Common myeloid progenitor, CD34-positive (primary cell): ENCODE measurements at regions not wholly inside any gene's neighbourhood (a gene's known extent, or its start where the extent isn't known, plus 50 kb on each side); places are given as distances from the start of the nearest gene placed in this dataset.

Experiments
- CTCF ChIA-PET: fragments of 350-600 bp; sonication (Branson Sonifier 250); formaldehyde crosslinking; loops from one replicate; lab custom pipeline; 2021; ENCODE audit warnings: antibody characterized with exemption; lab: Charles Lee
- POLR2A ChIA-PET: fragments of 350-600 bp; sonication (Branson Sonifier 250); formaldehyde crosslinking; loops from one replicate; lab custom pipeline; 2021; ENCODE audit warnings: antibody characterized with exemption; lab: Charles Lee
- DNase-seq, 3 donors: peaks; one replicate each; pipeline versions ENCODE4 v3.0.0 to v3.0.0-alpha.2; 2013
- H3K27ac ChIP-seq, 2 experiments: 1 replicate in 1 of 2; 2 replicates in 1 of 2; pipeline ENCODE4 v1.7.0; 2013; ENCODE audit warnings: inconsistent platforms in 2 of 2, low read length in 2 of 2, mild to moderate bottlenecking in 2 of 2, low read depth in 1 of 2, moderate library complexity in 1 of 2; ENCODE audit not compliant: severe bottlenecking in 2 of 2, insufficient read depth in 1 of 2, poor library complexity in 1 of 2
- H3K27me3 ChIP-seq, 5 experiments: replicated peaks in 2 of 5; 1 replicate in 3 of 5; 2 replicates in 2 of 5; pipeline versions ENCODE4 v1.6.1 to v1.7.0; 2013; ENCODE audit warnings: low read length in 4 of 5, mild to moderate bottlenecking in 2 of 5, moderate library complexity in 2 of 5, inconsistent platforms in 1 of 5; ENCODE audit not compliant: insufficient read depth in 5 of 5, control insufficient read depth in 4 of 5
- H3K36me3 ChIP-seq, 4 experiments: 1 replicate in 2 of 4; 2 replicates in 2 of 4; pipeline versions ENCODE4 v1.6.1 to v1.7.0; 2013; ENCODE audit warnings: low read length in 3 of 4, control low read depth in 1 of 4, mild to moderate bottlenecking in 1 of 4; ENCODE audit not compliant: control insufficient read depth in 4 of 4, insufficient read depth in 4 of 4
- H3K4me1 ChIP-seq, 4 experiments: 1 replicate in 3 of 4; 2 replicates in 1 of 4; pipeline versions ENCODE4 v1.6.1 to v1.7.1; 2013; ENCODE audit warnings: low read length in 3 of 4, mild to moderate bottlenecking in 3 of 4, control low read depth in 1 of 4, inconsistent platforms in 1 of 4, moderate library complexity in 1 of 4; ENCODE audit not compliant: control insufficient read depth in 4 of 4, insufficient read depth in 4 of 4; ENCODE audit errors: control extremely low read depth in 1 of 4
- H3K4me3 ChIP-seq, 7 experiments: 1 replicate in 4 of 7; 2 replicates in 3 of 7; pipeline versions ENCODE4 v1.5.1 to v1.7.0; 2013; ENCODE audit warnings: mild to moderate bottlenecking in 7 of 7, low read length in 6 of 7, moderate library complexity in 6 of 7, inconsistent platforms in 2 of 7, low read depth in 2 of 7, control low read depth in 1 of 7; ENCODE audit not compliant: insufficient read depth in 4 of 7, control insufficient read depth in 1 of 7; ENCODE audit errors: extremely low read depth in 1 of 7
- H3K9me3 ChIP-seq, 5 experiments: 1 replicate in 4 of 5; 2 replicates in 1 of 5; pipeline versions ENCODE4 v1.6.1 to v1.7.1; 2013; ENCODE audit warnings: low read length in 4 of 5, mild to moderate bottlenecking in 2 of 5, inconsistent platforms in 1 of 5, low read depth in 1 of 5, moderate library complexity in 1 of 5; ENCODE audit not compliant: control insufficient read depth in 4 of 5, insufficient read depth in 2 of 5; ENCODE audit errors: control extremely low read depth in 1 of 5
- WGBS: methylation state at CpG from one replicate; pipeline ENCODE4 v1.1.5; 2013; ENCODE audit not compliant: insufficient coverage; 5-methylcytosine and 5-hydroxymethylcytosine counted together

DNA sequence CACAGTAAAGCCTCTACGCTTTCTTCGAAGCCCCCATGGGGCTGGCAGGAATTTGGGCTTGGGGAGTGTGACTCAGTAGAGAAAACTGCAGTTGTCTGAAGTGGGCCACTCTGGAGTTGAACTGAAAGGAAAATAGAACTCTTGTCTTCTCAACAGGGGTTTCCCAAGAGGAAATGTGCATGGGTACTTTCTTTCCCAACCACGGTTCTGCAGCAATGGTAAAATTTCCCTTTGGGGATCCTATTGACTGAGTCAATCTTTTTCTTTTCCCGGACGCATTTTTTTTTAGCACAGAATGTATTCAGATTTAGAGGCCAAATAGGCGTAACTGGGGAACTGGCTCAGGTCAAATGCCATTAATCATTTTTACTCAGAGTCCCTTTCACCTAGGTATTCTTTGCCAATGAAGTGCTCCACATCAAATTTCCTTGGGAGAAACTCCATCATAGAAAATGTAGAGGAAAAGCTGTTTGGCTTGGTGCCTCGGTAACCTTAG is 269.3 kb downstream of the STIM2 start:
- no peaks in the 10 kb centered on the region for H3K4me1 ChIP-seq
- H3K36me3 ChIP-seq = no peaks in the 10 kb centered on the region
- no peak for DNase-seq
- ChIA-PET CTCF (no interaction called here), POLR2A (interaction anchor here (0.6 kb wide), 1 partner anchor 149 kb away, joined by 3 read pairs; no protein-coding TSS in a partner anchor)
- WGBS = 79% methylated on average over 5 of the region's 7 CpGs
- no peak overlapping the region for H3K4me3 ChIP-seq
- H3K27ac ChIP-seq = no peak overlapping the region
- peaks cover 0 to 6% (median 0%) of the 10 kb centered on the region in 5 experiments for H3K27me3 ChIP-seq
- peaks cover 0 to 10% (median 4%) of the 10 kb centered on the region in 5 experiments for H3K9me3 ChIP-seq

DNA sequence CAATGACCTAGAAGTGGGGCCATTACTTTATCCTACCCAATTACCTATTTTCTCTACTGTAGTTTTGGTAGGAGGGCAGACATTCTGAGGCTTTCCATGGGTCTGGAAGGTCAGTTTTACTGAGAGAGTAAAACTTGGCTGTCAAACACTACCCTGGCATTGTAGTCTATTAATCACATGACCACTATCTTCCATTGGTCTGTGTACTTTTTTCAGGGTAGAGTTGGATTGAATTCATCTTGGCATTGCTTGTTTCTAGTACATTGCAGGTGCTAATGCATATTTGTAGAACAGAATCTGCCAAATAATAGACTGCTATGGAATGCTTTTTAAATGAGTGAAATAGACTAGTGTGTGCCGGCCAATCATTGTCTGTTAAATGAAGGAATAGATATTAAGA is 271.9 kb downstream of the STIM2 start:
- peaks cover 0 to 11% (median 4%) of the 10 kb centered on the region in 5 experiments for H3K9me3 ChIP-seq
- peaks cover 0 to 3% (median 0%) of the 10 kb centered on the region in 5 experiments for H3K27me3 ChIP-seq
- POLR2A ChIA-PET = no interaction called here
- no peak overlapping the region for H3K27ac ChIP-seq
- H3K36me3 ChIP-seq = no peaks in the 10 kb centered on the region
- WGBS = 100% methylated on average over 1 of the region's 1 CpG
- no peak overlapping the region for H3K4me3 ChIP-seq
- no peaks in the 10 kb centered on the region for H3K4me1 ChIP-seq
- CTCF ChIA-PET = no interaction called here
- DNase-seq = no peak

DNA sequence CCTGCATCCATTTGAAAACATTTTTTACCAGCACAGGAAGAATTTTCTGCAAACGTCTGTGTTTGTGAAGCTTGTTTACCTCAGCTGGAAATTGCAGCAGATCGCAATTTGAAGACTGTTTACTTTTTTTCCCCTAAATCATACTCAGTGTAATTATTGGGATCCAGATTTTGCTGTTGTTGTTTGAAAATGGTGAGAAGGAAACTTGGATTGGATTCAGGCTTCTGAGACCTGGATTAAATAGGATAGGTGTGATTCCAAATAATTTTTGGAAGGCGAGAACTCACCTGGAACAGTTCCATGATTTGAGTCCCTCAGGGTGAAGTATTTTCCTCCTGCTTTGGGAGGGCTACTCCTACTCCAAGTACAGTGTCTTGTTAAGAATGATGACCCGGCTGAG is 279.8 kb downstream of the STIM2 start:
- H3K36me3 ChIP-seq = no peaks in the 10 kb centered on the region
- no peak overlapping the region for H3K4me3 ChIP-seq
- H3K27ac ChIP-seq = no peak overlapping the region
- WGBS = 93% methylated on average over 3 of the region's 4 CpGs
- H3K27me3 ChIP-seq = no peaks in the 10 kb centered on the region
- ChIA-PET POLR2A (no interaction called here), CTCF (no interaction called here)
- no peaks in the 10 kb centered on the region for H3K4me1 ChIP-seq
- DNase-seq = no peak
- H3K9me3 ChIP-seq = peaks cover 0 to 4% (median 0%) of the 10 kb centered on the region in 5 experiments

DNA sequence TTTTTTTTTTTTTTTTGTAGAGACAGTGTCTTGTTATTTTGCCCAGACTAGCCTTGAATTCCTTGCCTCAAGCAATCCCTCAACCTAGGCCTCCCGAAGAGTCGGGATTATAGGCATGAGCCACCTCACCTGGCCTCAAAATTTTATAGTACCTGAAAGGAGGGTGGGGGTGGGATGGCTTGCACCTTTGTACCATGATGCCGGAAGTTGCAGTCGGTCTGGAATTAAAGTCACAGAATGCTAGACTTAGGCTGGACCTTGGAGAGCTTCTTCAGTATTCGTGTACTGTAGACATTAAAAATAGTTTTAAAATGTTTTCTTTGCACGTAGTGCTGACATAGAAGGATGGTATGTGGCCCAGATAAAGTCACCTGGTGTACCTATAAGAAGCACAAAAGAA is 280.9 kb downstream of the STIM2 start:
- Histone ChIP-seq H3K27ac (no peak overlapping the region), H3K27me3 (no peaks in the 10 kb centered on the region), H3K4me1 (no peaks in the 10 kb centered on the region), H3K36me3 (no peaks in the 10 kb centered on the region), H3K9me3 (peaks cover 0 to 4% (median 0%) of the 10 kb centered on the region in 5 experiments), H3K4me3 (no peak overlapping the region)
- CTCF ChIA-PET = no interaction called here
- POLR2A ChIA-PET = no interaction called here
- WGBS = 97% methylated on average over 6 of the region's 6 CpGs
- no peak for DNase-seq

DNA sequence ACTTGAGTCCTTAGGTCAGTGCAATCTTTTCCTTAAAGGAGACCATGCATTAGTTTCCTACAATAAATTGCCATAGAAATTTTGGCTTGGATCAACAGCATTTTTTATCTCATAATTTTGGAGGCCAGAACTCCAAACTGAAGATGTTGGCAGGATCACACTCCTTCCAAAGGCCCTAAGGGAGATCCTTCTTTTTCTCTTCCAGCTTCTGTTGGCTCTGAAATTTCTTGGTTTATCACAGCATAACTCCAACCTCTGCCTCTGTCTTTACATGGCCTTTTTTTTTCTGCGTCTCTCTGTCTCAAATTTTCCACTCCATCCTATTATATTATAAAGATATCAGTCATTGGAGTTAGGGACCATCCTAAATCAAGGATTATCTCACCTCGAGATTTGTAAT is 282.2 kb downstream of the STIM2 start:
- Histone ChIP-seq H3K4me3 (no peak overlapping the region), H3K9me3 (peaks cover 0 to 4% (median 0%) of the 10 kb centered on the region in 5 experiments), H3K36me3 (no peaks in the 10 kb centered on the region), H3K27me3 (no peaks in the 10 kb centered on the region), H3K4me1 (no peaks in the 10 kb centered on the region), H3K27ac (no peak overlapping the region)
- DNase-seq = no peak
- ChIA-PET CTCF (no interaction called here), POLR2A (no interaction called here)
- WGBS = no CpG with 5 or more reads among the region's 2 CpGs

DNA sequence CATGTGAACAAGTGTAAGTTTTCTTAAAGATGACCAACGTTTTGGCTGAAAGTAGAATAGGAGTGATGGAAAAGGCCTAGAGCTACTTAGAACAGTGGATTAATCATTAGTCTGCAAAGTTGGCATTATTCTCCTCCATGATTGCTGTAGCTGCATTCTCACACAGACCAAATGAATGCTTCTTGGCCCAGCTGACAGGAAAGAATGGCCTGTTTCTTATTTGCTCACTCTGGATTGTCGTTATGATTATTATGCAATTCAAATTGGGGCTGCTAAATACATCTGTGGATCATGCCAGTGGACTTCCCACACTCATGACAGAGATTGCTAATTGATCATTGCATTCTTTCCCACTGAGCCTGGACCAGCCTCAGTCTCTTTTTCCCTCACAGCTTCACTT is 285.0 kb downstream of the STIM2 start:
- H3K27ac ChIP-seq = no peak overlapping the region
- POLR2A ChIA-PET = no interaction called here
- peaks cover 0 to 2% (median 0%) of the 10 kb centered on the region in 5 experiments for H3K9me3 ChIP-seq
- no peaks in the 10 kb centered on the region for H3K27me3 ChIP-seq
- DNase-seq = no peak
- H3K4me3 ChIP-seq = no peak overlapping the region
- H3K4me1 ChIP-seq = no peaks in the 10 kb centered on the region
- WGBS = 100% methylated on average over 2 of the region's 2 CpGs
- CTCF ChIA-PET = no interaction called here
- H3K36me3 ChIP-seq = no peaks in the 10 kb centered on the region

DNA sequence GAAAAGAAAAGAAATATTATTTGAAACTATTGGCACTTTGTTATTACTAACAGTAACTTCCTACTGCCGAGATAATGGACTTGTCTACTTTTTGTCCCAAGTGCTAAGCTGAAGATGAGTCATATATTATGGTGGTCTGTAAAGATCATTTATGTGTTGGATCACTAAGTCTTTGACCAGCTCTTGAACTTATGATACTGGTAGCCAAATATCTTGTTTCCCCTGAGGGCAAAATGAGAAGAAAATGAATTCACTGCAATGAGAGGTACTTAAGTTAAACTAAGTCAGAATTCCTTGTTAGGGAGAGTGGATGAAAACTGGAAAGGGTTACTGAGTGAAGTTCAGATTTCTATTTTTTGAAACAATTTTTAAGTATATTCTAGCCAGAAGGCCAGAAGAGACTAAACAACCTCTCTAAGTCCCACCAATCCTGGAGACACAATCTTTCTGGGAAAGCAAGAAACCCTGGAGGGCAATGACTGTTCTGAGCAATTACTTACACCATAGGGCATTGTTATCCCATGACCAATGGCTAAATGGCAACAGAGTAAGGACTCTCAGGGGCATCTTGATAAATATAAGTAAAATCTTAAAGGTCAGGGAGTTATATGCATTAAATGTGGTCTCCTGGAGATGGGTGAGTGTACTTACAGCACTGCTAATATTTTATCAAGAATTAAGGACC is 287.7 kb downstream of the STIM2 start:
- no peak overlapping the region for H3K27ac ChIP-seq
- ChIA-PET POLR2A (no interaction called here), CTCF (no interaction called here)
- H3K4me1 ChIP-seq = no peaks in the 10 kb centered on the region
- H3K36me3 ChIP-seq = no peaks in the 10 kb centered on the region
- no peak for DNase-seq
- H3K27me3 ChIP-seq = no peaks in the 10 kb centered on the region
- no peak overlapping the region for H3K4me3 ChIP-seq
- 100% methylated on average over 1 of the region's 1 CpG for WGBS
- H3K9me3 ChIP-seq = peaks cover 0 to 2% (median 0%) of the 10 kb centered on the region in 5 experiments
